HCT116 (cell line): ENCODE measurements at regions not wholly inside any gene's neighbourhood (a gene's known extent, or its start where the extent isn't known, plus 50 kb on each side); places are given as distances from the start of the nearest gene placed in this dataset.

Experiments used
- ATAC-seq: fragments of 200-7000 bp; cut with Tn5 transposase; 2 replicates; pipeline ENCODE4 v1.9.1; 2020; ENCODE audit warnings: mild to moderate bottlenecking, moderate library complexity
- BruUV-seq: library from RNA; stranded (reverse); fragments of 400-500 nt; replicated peaks from 2 replicates; lab custom pipeline; 2021; lab: Mats Ljungman, UMichigan
- CTCF ChIA-PET: fragments of 300-600 bp; sonication (Branson Sonifier 250); formaldehyde crosslinking; loops from one replicate; lab custom pipeline; 2021; ENCODE audit warnings: antibody characterized with exemption; lab: Charles Lee
- POLR2A ChIA-PET: fragments of 300-600, 350-600 bp; sonication (Branson Sonifier 250); formaldehyde crosslinking; loops from one replicate; lab custom pipeline; 2021; ENCODE audit warnings: antibody characterized with exemption; lab: Charles Lee
- RAD21 ChIA-PET, 2 experiments: fragments of 300-600 bp; sonication (Branson Sonifier 250); formaldehyde crosslinking; loops; one replicate each; lab custom pipeline; 2023; ENCODE audit warnings: low total read pairs in 2 of 2; ENCODE audit not compliant: uncharacterized antibody in 2 of 2, unreplicated experiment in 2 of 2, low non-redundant PET in 1 of 2; lab: Charles Lee
- DNase-seq: peaks from one replicate; pipeline ENCODE4 v3.0.0-alpha.2; 2010; ENCODE audit warnings: low read depth, low spot score
- H2AFZ ChIP-seq: fragments of 200-600 bp; shearing (Covaris generic), sonication (generic); 2 replicates; pipeline ENCODE4 v1.6.1; 2017; ENCODE audit warnings: low read depth, mixed run types, mixed read lengths, antibody characterized with exemption, low read length; ENCODE audit not compliant: poor library complexity, severe bottlenecking
- H3K27ac ChIP-seq: 2 replicates; pipeline ENCODE4 v1.5.1; 2012; ENCODE audit warnings: low read depth, low read length
- H3K27me3 ChIP-seq: fragments of 200-600 bp; sonication (generic); 2 replicates; pipeline ENCODE4 v1.6.1; 2016; ENCODE audit warnings: mixed run types, low read length, mixed read lengths; ENCODE audit not compliant: insufficient read depth
- H3K36me3 ChIP-seq, 2 experiments: fragments of 200-500 bp in 1 of 2; fragments of 200-600 bp in 1 of 2; sonication (Bioruptor generic) in 1 of 2; sonication (generic) in 1 of 2; 2 replicates each; pipeline versions ENCODE4 v1.5.1 to v1.6.1; 2014 to 2016; ENCODE audit warnings: low read length in 2 of 2, inconsistent platforms in 1 of 2, mixed read lengths in 1 of 2, mixed run types in 1 of 2; ENCODE audit not compliant: insufficient read depth in 2 of 2, control insufficient read depth in 1 of 2
- H3K4me1 ChIP-seq, 2 experiments: fragments of 200-600 bp in 1 of 2; sonication (generic) in 1 of 2; 2 replicates each; pipeline versions ENCODE4 v1.5.1 to v1.6.1; 2012 to 2017; ENCODE audit warnings: low read length in 2 of 2, inconsistent platforms in 1 of 2, mild to moderate bottlenecking in 1 of 2, mixed read lengths in 1 of 2, mixed run types in 1 of 2, moderate library complexity in 1 of 2; ENCODE audit not compliant: insufficient read depth in 2 of 2, control insufficient read depth in 1 of 2
- H3K4me2 ChIP-seq: fragments of 200-600 bp; sonication (generic); 2 replicates; pipeline ENCODE4 v1.6.1; 2017; ENCODE audit warnings: mixed run types, low read length, mixed read lengths
- H3K4me3 ChIP-seq, 2 experiments: fragments of 200-600 bp in 1 of 2; sonication (generic) in 1 of 2; replicated peaks in 1 of 2; 2 replicates each; pipeline ENCODE4 v1.5.1; 2011 to 2016; ENCODE audit warnings: low read length in 2 of 2, control low read depth in 1 of 2, low read depth in 1 of 2, mild to moderate bottlenecking in 1 of 2, mixed read lengths in 1 of 2, mixed run types in 1 of 2
- H3K79me2 ChIP-seq: fragments of 200-600 bp; sonication (generic); 2 replicates; pipeline ENCODE4 v1.6.1; 2017; ENCODE audit warnings: mild to moderate bottlenecking, mixed run types, low read length, moderate library complexity, mixed read lengths; ENCODE audit not compliant: insufficient read depth
- H3K9ac ChIP-seq: fragments of 200-600 bp; sonication (generic); 2 replicates; pipeline ENCODE4 v1.6.1; 2016; ENCODE audit warnings: low read length, mixed read lengths
- H3K9me2 ChIP-seq: fragments of 200-600 bp; sonication (generic), shearing (Covaris generic); 2 replicates; pipeline ENCODE4 v1.6.1; 2017; ENCODE audit warnings: mixed run types, mild to moderate bottlenecking, moderate library complexity; ENCODE audit not compliant: insufficient read depth
- H3K9me3 ChIP-seq, 2 experiments: fragments of 200-500 bp in 1 of 2; fragments of 200-600 bp in 1 of 2; sonication (Bioruptor generic) in 1 of 2; sonication (generic) in 1 of 2; 2 replicates each; pipeline ENCODE4 v1.6.1; 2014 to 2017; ENCODE audit warnings: low read length in 2 of 2, mixed read lengths in 2 of 2, inconsistent platforms in 1 of 2, low read depth in 1 of 2, mild to moderate bottlenecking in 1 of 2, mixed run types in 1 of 2, moderate library complexity in 1 of 2; ENCODE audit not compliant: control insufficient read depth in 1 of 2, insufficient read depth in 1 of 2
- H4K20me1 ChIP-seq: fragments of 200-600 bp; sonication (generic), shearing (Covaris generic); 2 replicates; pipeline ENCODE4 v1.6.1; 2017; ENCODE audit warnings: mixed run types, mild to moderate bottlenecking, moderate library complexity; ENCODE audit not compliant: insufficient read depth
- CBX3 ChIP-seq: IDR thresholded peaks from 2 replicates; pipeline ENCODE4 v1.6.1; 2012; ENCODE audit warnings: low read depth
- CEBPB ChIP-seq: IDR thresholded peaks from 2 replicates; pipeline ENCODE4 v1.6.1; 2012; ENCODE audit warnings: low read depth
- EZH2 ChIP-seq: fragments of 200-600 bp; sonication (generic); IDR thresholded peaks from 2 replicates; pipeline ENCODE4 v1.6.1; 2017; ENCODE audit warnings: antibody characterized with exemption, mixed run types
- EZH2phosphoT487 ChIP-seq: fragments of 200-600 bp; IDR thresholded peaks from 2 replicates; pipeline ENCODE4 v1.6.1; 2018; ENCODE audit warnings: antibody characterized with exemption, borderline replicate concordance
- JUND ChIP-seq: IDR thresholded peaks from 2 replicates; pipeline ENCODE4 v1.6.1; 2012
- POLR2A ChIP-seq: IDR thresholded peaks from 2 replicates; pipeline ENCODE4 v1.7.0; 2011; ENCODE audit warnings: borderline replicate concordance; ENCODE audit not compliant: insufficient read depth, insufficient read length; ENCODE audit errors: extremely low read depth
- RAD21 ChIP-seq: IDR thresholded peaks from 2 replicates; pipeline ENCODE4 v1.6.1; 2012; ENCODE audit warnings: low read depth, mild to moderate bottlenecking
- SIN3A ChIP-seq: IDR thresholded peaks from 2 replicates; pipeline ENCODE4 v1.6.1; 2012; ENCODE audit warnings: low read depth
- SP1 ChIP-seq: IDR thresholded peaks from 2 replicates; pipeline ENCODE4 v1.6.1; 2012; ENCODE audit warnings: low read depth
- YY1 ChIP-seq: IDR thresholded peaks from 2 replicates; pipeline ENCODE4 v1.6.1; 2011; ENCODE audit warnings: low read length, low read depth, moderate library complexity, mild to moderate bottlenecking; ENCODE audit not compliant: insufficient replicate concordance; ENCODE audit errors: extremely low read depth
- ZBTB33 ChIP-seq: IDR thresholded peaks from 2 replicates; pipeline ENCODE4 v1.6.1; 2011; ENCODE audit warnings: mild to moderate bottlenecking, low read length, moderate library complexity; ENCODE audit not compliant: insufficient replicate concordance; ENCODE audit errors: extremely low read depth
- ZFX ChIP-seq: fragments of 450-650 bp; IDR thresholded peaks from 2 replicates; pipeline ENCODE4 v1.6.1; 2017
- intact Hi-C: fragments of 100-400 bp; cut with micrococcal nuclease; formaldehyde crosslinking; loops from 2 replicates; pipeline ENCODE4 v1.10.0; 2022
- TF ChIP-seq, protein P1 (sequence below): IDR thresholded peaks from 2 replicates; pipeline ENCODE4 v1.6.1; 2012

- Histone ChIP-seq H3K27me3 (no peaks in the 10 kb centered on the region), H3K79me2 (no peaks in the 10 kb centered on the region), H3K9me3 (peaks cover 11 to 14% of the 10 kb centered on the region in 2 experiments; a peak in 2 of 4 replicates), H2AFZ (no peak overlapping the region), H3K9me2 (no peaks in the 10 kb centered on the region), H3K4me3 (no peak overlapping the region), H3K36me3 (no peaks in the 10 kb centered on the region), H3K4me1 (no peaks in the 10 kb centered on the region), H4K20me1 (no peaks in the 10 kb centered on the region), H3K9ac (no peak overlapping the region), H3K4me2 (no peak overlapping the region), H3K27ac (no peak overlapping the region)
- ChIA-PET POLR2A (no interaction called here), CTCF (no interaction called here), RAD21 (no interaction called here)
- ATAC-seq, result no peak
- no TSS peak for BruUV-seq
- no peak for DNase-seq
- intact Hi-C loops, result no loop called here
- no peak for TF ChIP-seq RAD21
- TF ChIP-seq ZFX, result no peak
- TF ChIP-seq, protein P1, sequence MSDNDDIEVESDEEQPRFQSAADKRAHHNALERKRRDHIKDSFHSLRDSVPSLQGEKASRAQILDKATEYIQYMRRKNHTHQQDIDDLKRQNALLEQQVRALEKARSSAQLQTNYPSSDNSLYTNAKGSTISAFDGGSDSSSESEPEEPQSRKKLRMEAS, result no peak
- no peak for TF ChIP-seq YY1
- TF ChIP-seq CEBPB, result no peak
- TF ChIP-seq EZH2phosphoT487, result no peak
- no peak for TF ChIP-seq POLR2A
- no peak for TF ChIP-seq SP1
- TF ChIP-seq JUND, result no peak
- TF ChIP-seq SIN3A, result no peak
- TF ChIP-seq EZH2, result no peak
- no peak for TF ChIP-seq ZBTB33
- TF ChIP-seq CBX3, result no peak
Measured at GRCh38 chr13:53605326-53605725, 576.7 kb downstream of the OLFM4 start.
